ENCODE measurements at regions not wholly inside any gene's neighbourhood (a gene's known extent, or its start where the extent isn't known, plus 50 kb on each side); places are given as distances from the start of the nearest gene placed in this dataset.

DNA sequence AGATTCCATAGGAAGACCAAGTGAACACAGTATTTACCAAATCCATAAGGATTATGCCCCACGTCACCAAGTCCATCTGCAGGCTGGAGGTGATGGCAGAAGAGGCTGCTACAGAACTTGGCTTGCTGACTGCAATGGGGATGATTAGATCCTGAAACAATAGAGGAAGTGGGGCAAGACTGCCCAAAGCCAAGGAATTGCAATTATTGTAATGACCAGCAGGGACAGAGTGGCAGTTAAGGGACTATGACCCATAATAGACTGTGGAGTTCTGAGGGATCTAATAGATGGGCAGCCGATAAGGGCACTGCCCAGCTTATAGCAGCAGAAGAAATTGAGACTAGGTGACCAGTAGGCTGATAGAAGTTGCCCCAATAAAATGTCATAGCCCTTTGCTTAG is 108.4 kb downstream of the MINAR1 start:
- no peak for TF ChIP-seq KLF16 (tag by site-specific recombination; IDR thresholded peaks at IDR 0.05)
- no peak for TF ChIP-seq ZBTB1 (tag by site-specific recombination; IDR thresholded peaks at IDR 0.05)
- TF ChIP-seq, protein P1, sequence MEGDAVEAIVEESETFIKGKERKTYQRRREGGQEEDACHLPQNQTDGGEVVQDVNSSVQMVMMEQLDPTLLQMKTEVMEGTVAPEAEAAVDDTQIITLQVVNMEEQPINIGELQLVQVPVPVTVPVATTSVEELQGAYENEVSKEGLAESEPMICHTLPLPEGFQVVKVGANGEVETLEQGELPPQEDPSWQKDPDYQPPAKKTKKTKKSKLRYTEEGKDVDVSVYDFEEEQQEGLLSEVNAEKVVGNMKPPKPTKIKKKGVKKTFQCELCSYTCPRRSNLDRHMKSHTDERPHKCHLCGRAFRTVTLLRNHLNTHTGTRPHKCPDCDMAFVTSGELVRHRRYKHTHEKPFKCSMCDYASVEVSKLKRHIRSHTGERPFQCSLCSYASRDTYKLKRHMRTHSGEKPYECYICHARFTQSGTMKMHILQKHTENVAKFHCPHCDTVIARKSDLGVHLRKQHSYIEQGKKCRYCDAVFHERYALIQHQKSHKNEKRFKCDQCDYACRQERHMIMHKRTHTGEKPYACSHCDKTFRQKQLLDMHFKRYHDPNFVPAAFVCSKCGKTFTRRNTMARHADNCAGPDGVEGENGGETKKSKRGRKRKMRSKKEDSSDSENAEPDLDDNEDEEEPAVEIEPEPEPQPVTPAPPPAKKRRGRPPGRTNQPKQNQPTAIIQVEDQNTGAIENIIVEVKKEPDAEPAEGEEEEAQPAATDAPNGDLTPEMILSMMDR (tag by site-specific recombination; IDR thresholded peaks at IDR 0.05): no peak
